KMS-11 (cell line): ENCODE measurements at regions not wholly inside any gene's neighbourhood (a gene's known extent, or its start where the extent isn't known, plus 50 kb on each side); places are given as distances from the start of the nearest gene placed in this dataset.

Experiments used
- H2AFZ ChIP-seq: fragments of 200-600 bp; sonication (generic); 2 replicates; pipeline ENCODE4 v1.6.1; 2016; ENCODE audit warnings: antibody characterized with exemption, mixed run types, low read depth
- H3K27ac ChIP-seq: fragments of 200-600 bp; sonication (generic); 2 replicates; pipeline ENCODE4 v1.6.1; 2016; ENCODE audit warnings: mild to moderate bottlenecking, mixed run types
- H3K27me3 ChIP-seq: fragments of 200-600 bp; sonication (generic); 2 replicates; pipeline ENCODE4 v1.6.1; 2017; ENCODE audit warnings: mild to moderate bottlenecking, low read depth, mixed run types, moderate library complexity; ENCODE audit not compliant: insufficient read depth
- H3K36me3 ChIP-seq: fragments of 200-600 bp; sonication (generic); 2 replicates; pipeline ENCODE4 v1.6.1; 2017; ENCODE audit warnings: mild to moderate bottlenecking, mixed run types; ENCODE audit not compliant: insufficient read depth
- H3K4me1 ChIP-seq: fragments of 200-600 bp; sonication (generic); 2 replicates; pipeline ENCODE4 v1.6.1; 2016; ENCODE audit warnings: mild to moderate bottlenecking, low read depth, mixed run types; ENCODE audit not compliant: poor library complexity, severe bottlenecking
- H3K4me2 ChIP-seq: fragments of 200-600 bp; sonication (generic); 2 replicates; pipeline ENCODE4 v1.7.0; 2016; ENCODE audit warnings: mild to moderate bottlenecking, mixed run types
- H3K4me3 ChIP-seq: fragments of 200-600 bp; sonication (generic); IDR thresholded peaks from 2 replicates; pipeline ENCODE4 v1.6.1; 2017; ENCODE audit warnings: low read depth, low read length, mixed read lengths; ENCODE audit not compliant: insufficient read depth
- H3K79me2 ChIP-seq: fragments of 200-600 bp; sonication (generic); 2 replicates; pipeline ENCODE4 v1.6.1; 2016; ENCODE audit warnings: low read depth, mixed run types; ENCODE audit not compliant: insufficient read depth
- H3K9ac ChIP-seq: fragments of 200-600 bp; sonication (generic); 2 replicates; pipeline ENCODE4 v1.6.1; 2016; ENCODE audit warnings: mild to moderate bottlenecking, mixed run types
- H4K20me1 ChIP-seq: fragments of 200-600 bp; sonication (generic); 2 replicates; pipeline ENCODE4 v1.6.1; 2016; ENCODE audit warnings: mild to moderate bottlenecking, mixed run types; ENCODE audit not compliant: insufficient read depth
- TF ChIP-seq, protein P1 (sequence below): fragments of 200-600 bp; sonication (generic); conservative IDR thresholded peaks from 2 replicates; pipeline ENCODE4 v1.6.1; 2017; ENCODE audit warnings: low read depth, mild to moderate bottlenecking, antibody characterized with exemption, low read length, moderate library complexity, mixed read lengths

DNA sequence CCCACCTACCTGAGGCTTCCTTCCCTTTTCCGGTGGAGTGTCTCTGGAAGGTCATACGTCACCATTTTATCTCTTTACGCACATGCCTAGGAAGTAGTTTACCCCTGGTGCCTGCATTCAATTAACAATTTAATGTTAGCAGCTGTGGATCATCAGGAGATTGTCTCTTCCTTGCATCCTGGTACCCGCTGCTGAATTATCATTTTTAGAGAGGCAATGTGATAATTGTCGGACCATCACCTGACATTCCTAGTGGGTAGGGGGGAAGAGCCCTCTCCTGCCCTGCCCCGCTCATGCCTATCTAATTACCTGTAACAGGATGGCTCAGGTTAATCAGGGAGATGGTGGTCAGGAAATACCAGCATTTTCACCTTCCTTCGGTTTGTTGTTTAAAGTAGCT, 863.6 kb downstream of the RPA4 start:
- no peaks in the 10 kb centered on the region for H3K36me3 ChIP-seq
- no peak overlapping the region for H3K9ac ChIP-seq
- no peak overlapping the region for H3K27ac ChIP-seq
- H4K20me1 ChIP-seq = no peaks in the 10 kb centered on the region
- no peak overlapping the region for H2AFZ ChIP-seq
- no peak overlapping the region for H3K4me2 ChIP-seq
- TF ChIP-seq, protein P1, sequence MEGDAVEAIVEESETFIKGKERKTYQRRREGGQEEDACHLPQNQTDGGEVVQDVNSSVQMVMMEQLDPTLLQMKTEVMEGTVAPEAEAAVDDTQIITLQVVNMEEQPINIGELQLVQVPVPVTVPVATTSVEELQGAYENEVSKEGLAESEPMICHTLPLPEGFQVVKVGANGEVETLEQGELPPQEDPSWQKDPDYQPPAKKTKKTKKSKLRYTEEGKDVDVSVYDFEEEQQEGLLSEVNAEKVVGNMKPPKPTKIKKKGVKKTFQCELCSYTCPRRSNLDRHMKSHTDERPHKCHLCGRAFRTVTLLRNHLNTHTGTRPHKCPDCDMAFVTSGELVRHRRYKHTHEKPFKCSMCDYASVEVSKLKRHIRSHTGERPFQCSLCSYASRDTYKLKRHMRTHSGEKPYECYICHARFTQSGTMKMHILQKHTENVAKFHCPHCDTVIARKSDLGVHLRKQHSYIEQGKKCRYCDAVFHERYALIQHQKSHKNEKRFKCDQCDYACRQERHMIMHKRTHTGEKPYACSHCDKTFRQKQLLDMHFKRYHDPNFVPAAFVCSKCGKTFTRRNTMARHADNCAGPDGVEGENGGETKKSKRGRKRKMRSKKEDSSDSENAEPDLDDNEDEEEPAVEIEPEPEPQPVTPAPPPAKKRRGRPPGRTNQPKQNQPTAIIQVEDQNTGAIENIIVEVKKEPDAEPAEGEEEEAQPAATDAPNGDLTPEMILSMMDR = no peak
- no peaks in the 10 kb centered on the region for H3K4me1 ChIP-seq
- H3K79me2 ChIP-seq = no peaks in the 10 kb centered on the region
- no peak overlapping the region for H3K4me3 ChIP-seq
- H3K27me3 ChIP-seq = no peaks in the 10 kb centered on the region

- no peak overlapping the region for H3K27ac ChIP-seq
- H3K4me1 ChIP-seq = no peaks in the 10 kb centered on the region
- H2AFZ ChIP-seq = no peak overlapping the region
- no peaks in the 10 kb centered on the region for H3K27me3 ChIP-seq
- TF ChIP-seq, protein P1 = no peak
- H4K20me1 ChIP-seq = no peaks in the 10 kb centered on the region
- no peaks in the 10 kb centered on the region for H3K36me3 ChIP-seq
- H3K79me2 ChIP-seq = no peaks in the 10 kb centered on the region
- no peak overlapping the region for H3K4me2 ChIP-seq
- H3K9ac ChIP-seq = no peak overlapping the region
- H3K4me3 ChIP-seq = no peak overlapping the region
Measured at GRCh38 chrX:97751016-97751415, 867.3 kb downstream of the RPA4 start.

- Histone ChIP-seq H4K20me1 (no peaks in the 10 kb centered on the region), H3K4me3 (no peak overlapping the region), H3K36me3 (no peaks in the 10 kb centered on the region), H3K4me1 (no peaks in the 10 kb centered on the region), H3K27ac (no peak overlapping the region), H3K27me3 (no peaks in the 10 kb centered on the region), H2AFZ (no peak overlapping the region), H3K4me2 (no peak overlapping the region), H3K79me2 (no peaks in the 10 kb centered on the region), H3K9ac (no peak overlapping the region)
- TF ChIP-seq, protein P1 = no peak
Measured at GRCh38 chrX:97751735-97752134, 868.0 kb downstream of the RPA4 start.

DNA sequence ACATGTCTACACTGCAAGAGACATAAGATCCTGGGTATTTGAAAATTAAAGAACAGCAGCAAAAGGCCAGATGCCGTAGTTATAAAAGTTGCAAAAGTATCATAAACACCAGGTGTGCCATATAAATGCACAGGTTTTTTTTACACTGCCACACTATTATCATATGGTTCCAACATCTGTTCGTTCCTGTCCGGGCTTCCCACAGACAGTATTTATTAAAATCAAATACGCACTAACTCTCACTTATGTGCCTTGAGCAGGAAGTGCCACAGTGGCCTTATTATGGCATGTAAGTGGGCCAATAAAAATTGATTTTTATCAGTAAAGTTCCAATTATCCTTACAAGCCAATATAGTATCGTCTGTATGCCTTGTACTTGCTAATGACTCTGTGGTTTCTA, 873.2 kb downstream of the RPA4 start:
- no peaks in the 10 kb centered on the region for H3K27me3 ChIP-seq
- no peaks in the 10 kb centered on the region for H4K20me1 ChIP-seq
- no peak overlapping the region for H3K4me3 ChIP-seq
- no peaks in the 10 kb centered on the region for H3K36me3 ChIP-seq
- no peak overlapping the region for H3K27ac ChIP-seq
- H3K79me2 ChIP-seq = no peaks in the 10 kb centered on the region
- no peak overlapping the region for H2AFZ ChIP-seq
- H3K4me1 ChIP-seq = no peaks in the 10 kb centered on the region
- TF ChIP-seq, protein P1 = no peak
- no peak overlapping the region for H3K4me2 ChIP-seq
- H3K9ac ChIP-seq = no peak overlapping the region

DNA sequence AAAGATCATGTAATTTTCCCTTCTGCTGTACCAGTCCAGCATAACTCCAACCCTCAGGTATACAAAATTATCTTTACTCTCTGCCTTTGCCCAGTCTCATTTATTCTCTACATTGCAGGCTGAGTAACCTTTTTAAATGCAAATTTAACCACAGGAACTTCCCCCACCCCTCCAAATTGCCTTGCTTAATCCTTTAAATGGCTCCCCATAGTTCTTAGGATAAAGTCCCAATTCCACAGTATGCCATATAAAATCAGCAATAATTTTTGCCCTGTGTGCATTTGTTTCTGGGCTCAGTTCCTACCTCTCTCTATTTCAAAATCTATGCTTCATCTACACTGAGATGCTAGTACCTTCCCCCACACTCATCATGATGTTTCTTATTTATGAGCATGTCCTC, 879.7 kb downstream of the RPA4 start:
- no peak overlapping the region for H3K4me3 ChIP-seq
- H4K20me1 ChIP-seq = no peaks in the 10 kb centered on the region
- H3K36me3 ChIP-seq = no peaks in the 10 kb centered on the region
- no peak overlapping the region for H3K27ac ChIP-seq
- H3K4me2 ChIP-seq = no peak overlapping the region
- no peak overlapping the region for H2AFZ ChIP-seq
- H3K4me1 ChIP-seq = no peaks in the 10 kb centered on the region
- no peaks in the 10 kb centered on the region for H3K27me3 ChIP-seq
- TF ChIP-seq, protein P1 = no peak
- no peak overlapping the region for H3K9ac ChIP-seq
- no peaks in the 10 kb centered on the region for H3K79me2 ChIP-seq
